ENCODE measurements at regions not wholly inside any gene's neighbourhood (a gene's known extent, or its start where the extent isn't known, plus 50 kb on each side); places are given as distances from the start of the nearest gene placed in this dataset.

- TF ChIP-seq YY1 (IDR thresholded peaks at IDR 0.05; ENCODE audit: insufficient read depth, insufficient read length) = no peak
- TF ChIP-seq ZNF274 (IDR thresholded peaks at IDR 0.05; ENCODE audit: low read depth, low read length) = no peak
These were observed 283.2 kb downstream of the ANXA1 start for GRCh38 chr9:73434826-73435225.
